ENCODE measurements at regions not wholly inside any gene's neighbourhood (a gene's known extent, or its start where the extent isn't known, plus 50 kb on each side); places are given as distances from the start of the nearest gene placed in this dataset.
"Not testable (repeated sequence)": the region's sequence is repeated elsewhere in the genome, so short reads cannot be mapped to it uniquely, and the experiment has no call there.

- Mint-ChIP-seq H3K27me3 (peaks cover 0 to 6% (median under 1%) of the 10 kb centered on the region in 5 donors), H3K27ac (no peak overlapping the region), H3K4me1 (no peaks in the 10 kb centered on the region), H3K9me3 (peaks cover 7 to 63% (median 31%) of the 10 kb centered on the region in 11 donors), H3K36me3 (peaks cover 0 to 26% (median 16%) of the 10 kb centered on the region in 5 donors), H3K4me3 (no peak overlapping the region)
- Histone ChIP-seq H3K9me3 (ENCODE audit: control insufficient read depth in 2 of 3, low read length in 3 of 3) (peaks cover 0 to 4% (median 0%) of the 10 kb centered on the region in 3 experiments), H3K36me3 (ENCODE audit: control insufficient read depth in 2 of 3, insufficient read depth in 3 of 3, low read length in 3 of 3) (no peaks in the 10 kb centered on the region), H3K27ac (ENCODE audit: low read depth, low read length) (no peak overlapping the region), H3K4me3 (ENCODE audit: low read length) (no peak overlapping the region), H3K4me1 (ENCODE audit: control insufficient read depth in 2 of 2, insufficient read depth in 2 of 2, low read length in 2 of 2) (no peaks in the 10 kb centered on the region), H3K27me3 (ENCODE audit: control insufficient read depth in 2 of 2, insufficient read depth in 2 of 2, low read length in 2 of 2) (no peaks in the 10 kb centered on the region)
- CTCF ChIA-PET: no interaction called here
- intact Hi-C loops (cut with micrococcal nuclease): no loop called here
- POLR2A ChIA-PET: no interaction called here
- DNase-seq (no peak), ATAC-seq (no peak)
Observed at GRCh38 chr2:215633360-215633759, 197.5 kb upstream of the FN1 start.

- ATAC-seq: no peak
- POLR2A ChIA-PET: no interaction called here
- H3K36me3 ChIP-seq (ENCODE audit: control insufficient read depth in 2 of 3, insufficient read depth in 3 of 3, low read length in 3 of 3): no peaks in the 10 kb centered on the region
- Mint-ChIP-seq H3K27ac (no peak overlapping the region), H3K4me1 (no peaks in the 10 kb centered on the region), H3K4me3 (no peak overlapping the region), H3K36me3 (peaks cover 0 to 25% (median 16%) of the 10 kb centered on the region in 5 donors), H3K27me3 (peaks cover 0 to 5% (median 4%) of the 10 kb centered on the region in 5 donors), H3K9me3 (peaks cover 7 to 48% (median 29%) of the 10 kb centered on the region in 11 donors)
- no peak for DNase-seq
- intact Hi-C loops (cut with micrococcal nuclease): no loop called here
- no peaks in the 10 kb centered on the region for H3K27me3 ChIP-seq (ENCODE audit: control insufficient read depth in 2 of 2, insufficient read depth in 2 of 2, low read length in 2 of 2)
- H3K4me3 ChIP-seq (ENCODE audit: low read length): no peak overlapping the region
- no peaks in the 10 kb centered on the region for H3K4me1 ChIP-seq (ENCODE audit: control insufficient read depth in 2 of 2, insufficient read depth in 2 of 2, low read length in 2 of 2)
- peaks cover 0 to 4% (median 0%) of the 10 kb centered on the region in 3 experiments for H3K9me3 ChIP-seq (ENCODE audit: control insufficient read depth in 2 of 3, low read length in 3 of 3)
- no peak overlapping the region for H3K27ac ChIP-seq (ENCODE audit: low read depth, low read length)
- CTCF ChIA-PET: no interaction called here
Observed at GRCh38 chr2:215631696-215632095, 195.8 kb upstream of the FN1 start.

GRCh38 chr2:215630796-215631195 lies 194.9 kb upstream of the FN1 start:
- POLR2A ChIA-PET; H3K9me3 ChIP-seq (ENCODE audit: control insufficient read depth in 2 of 3, low read length in 3 of 3); H3K4me3 ChIP-seq (ENCODE audit: low read length); H3K27ac ChIP-seq (ENCODE audit: low read depth, low read length); H3K27ac Mint-ChIP-seq; H3K4me1 Mint-ChIP-seq; DNase-seq; H3K4me1 ChIP-seq (ENCODE audit: control insufficient read depth in 2 of 2, insufficient read depth in 2 of 2, low read length in 2 of 2); H3K27me3 ChIP-seq (ENCODE audit: control insufficient read depth in 2 of 2, insufficient read depth in 2 of 2, low read length in 2 of 2); H3K27me3 Mint-ChIP-seq; ATAC-seq; H3K36me3 ChIP-seq (ENCODE audit: control insufficient read depth in 2 of 3, insufficient read depth in 3 of 3, low read length in 3 of 3); H3K4me3 Mint-ChIP-seq; intact Hi-C loops (cut with micrococcal nuclease): not testable (repeated sequence)
- H3K36me3 Mint-ChIP-seq: peaks cover 0 to 23% (median 16%) of the 10 kb centered on the region in 5 donors
- peaks cover 7 to 42% (median 24%) of the 10 kb centered on the region in 11 donors for H3K9me3 Mint-ChIP-seq
- CTCF ChIA-PET: interaction anchor here (0.7 kb wide), 1 partner anchor 41 kb away, joined by 3 read pairs; no protein-coding TSS in a partner anchor

- no peak overlapping the region for H3K4me3 ChIP-seq (ENCODE audit: low read length)
- no peaks in the 10 kb centered on the region for H3K36me3 ChIP-seq (ENCODE audit: control insufficient read depth in 2 of 3, insufficient read depth in 3 of 3, low read length in 3 of 3)
- intact Hi-C loops (cut with micrococcal nuclease): no loop called here
- Mint-ChIP-seq H3K27ac (no peak overlapping the region), H3K27me3 (peaks cover 0 to 7% (median 0%) of the 10 kb centered on the region in 5 donors), H3K4me3 (no peak overlapping the region), H3K36me3 (peaks cover 0 to 7% (median 2%) of the 10 kb centered on the region in 5 donors), H3K4me1 (no peaks in the 10 kb centered on the region), H3K9me3 (peaks cover 0 to 19% (median 10%) of the 10 kb centered on the region in 11 donors)
- POLR2A ChIA-PET: no interaction called here
- no peaks in the 10 kb centered on the region for H3K9me3 ChIP-seq (ENCODE audit: control insufficient read depth in 2 of 3, low read length in 3 of 3)
- CTCF ChIA-PET: no interaction called here
- H3K4me1 ChIP-seq (ENCODE audit: control insufficient read depth in 2 of 2, insufficient read depth in 2 of 2, low read length in 2 of 2): no peaks in the 10 kb centered on the region
- no peaks in the 10 kb centered on the region for H3K27me3 ChIP-seq (ENCODE audit: control insufficient read depth in 2 of 2, insufficient read depth in 2 of 2, low read length in 2 of 2)
- DNase-seq (no peak), ATAC-seq (peak; percentile 32)
- H3K27ac ChIP-seq (ENCODE audit: low read depth, low read length): no peak overlapping the region
Observed at GRCh38 chr2:215627771-215628170, 191.9 kb upstream of the FN1 start.

- no peak overlapping the region for H3K27ac ChIP-seq (ENCODE audit: low read depth, low read length)
- H3K4me3 Mint-ChIP-seq: no peak overlapping the region
- ChIA-PET POLR2A (no interaction called here), CTCF (no interaction called here)
- H3K36me3 ChIP-seq (ENCODE audit: control insufficient read depth in 2 of 3, insufficient read depth in 3 of 3, low read length in 3 of 3): no peaks in the 10 kb centered on the region
- H3K4me3 ChIP-seq (ENCODE audit: low read length): no peak overlapping the region
- peaks cover 0 to 13% (median 5%) of the 10 kb centered on the region in 11 donors for H3K9me3 Mint-ChIP-seq
- no peaks in the 10 kb centered on the region for H3K9me3 ChIP-seq (ENCODE audit: control insufficient read depth in 2 of 3, low read length in 3 of 3)
- intact Hi-C loops (cut with micrococcal nuclease): no loop called here
- H3K27ac Mint-ChIP-seq: no peak overlapping the region
- no peak for ATAC-seq
- DNase-seq: no peak
- no peaks in the 10 kb centered on the region for H3K36me3 Mint-ChIP-seq
- peaks cover 0 to 7% (median 3%) of the 10 kb centered on the region in 5 donors for H3K27me3 Mint-ChIP-seq
- no peaks in the 10 kb centered on the region for H3K4me1 Mint-ChIP-seq
- H3K4me1 ChIP-seq (ENCODE audit: control insufficient read depth in 2 of 2, insufficient read depth in 2 of 2, low read length in 2 of 2): no peaks in the 10 kb centered on the region
- no peaks in the 10 kb centered on the region for H3K27me3 ChIP-seq (ENCODE audit: control insufficient read depth in 2 of 2, insufficient read depth in 2 of 2, low read length in 2 of 2)
Observed at GRCh38 chr2:215626812-215627281, 191.0 kb upstream of the FN1 start.

- Mint-ChIP-seq H3K4me1 (no peaks in the 10 kb centered on the region), H3K27me3 (peaks cover 4 to 11% (median 5%) of the 10 kb centered on the region in 5 donors), H3K9me3 (peaks cover 0 to 7% (median 2%) of the 10 kb centered on the region in 11 donors), H3K4me3 (no peak overlapping the region), H3K36me3 (no peaks in the 10 kb centered on the region), H3K27ac (no peak overlapping the region)
- no peaks in the 10 kb centered on the region for H3K27me3 ChIP-seq (ENCODE audit: control insufficient read depth in 2 of 2, insufficient read depth in 2 of 2, low read length in 2 of 2)
- no peak overlapping the region for H3K27ac ChIP-seq (ENCODE audit: low read depth, low read length)
- DNase-seq (no peak), ATAC-seq (no peak)
- H3K4me1 ChIP-seq (ENCODE audit: control insufficient read depth in 2 of 2, insufficient read depth in 2 of 2, low read length in 2 of 2): no peaks in the 10 kb centered on the region
- no peaks in the 10 kb centered on the region for H3K9me3 ChIP-seq (ENCODE audit: control insufficient read depth in 2 of 3, low read length in 3 of 3)
- intact Hi-C loops (cut with micrococcal nuclease): no loop called here
- no peaks in the 10 kb centered on the region for H3K36me3 ChIP-seq (ENCODE audit: control insufficient read depth in 2 of 3, insufficient read depth in 3 of 3, low read length in 3 of 3)
- ChIA-PET CTCF (no interaction called here), POLR2A (no interaction called here)
- no peak overlapping the region for H3K4me3 ChIP-seq (ENCODE audit: low read length)
Observed at GRCh38 chr2:215626063-215626462, 190.2 kb upstream of the FN1 start.

GRCh38 chr2:215625207-215625606 lies 189.3 kb upstream of the FN1 start:
- Histone ChIP-seq H3K9me3 (ENCODE audit: control insufficient read depth in 2 of 3, low read length in 3 of 3) (no peaks in the 10 kb centered on the region), H3K4me1 (ENCODE audit: control insufficient read depth in 2 of 2, insufficient read depth in 2 of 2, low read length in 2 of 2) (no peaks in the 10 kb centered on the region), H3K27me3 (ENCODE audit: control insufficient read depth in 2 of 2, insufficient read depth in 2 of 2, low read length in 2 of 2) (no peaks in the 10 kb centered on the region), H3K4me3 (ENCODE audit: low read length) (no peak overlapping the region), H3K27ac (ENCODE audit: low read depth, low read length) (no peak overlapping the region), H3K36me3 (ENCODE audit: control insufficient read depth in 2 of 3, insufficient read depth in 3 of 3, low read length in 3 of 3) (no peaks in the 10 kb centered on the region)
- Mint-ChIP-seq H3K9me3 (peaks cover 0 to 3% (median 0%) of the 10 kb centered on the region in 11 donors), H3K4me1 (no peaks in the 10 kb centered on the region), H3K4me3 (no peak overlapping the region), H3K36me3 (no peaks in the 10 kb centered on the region), H3K27ac (no peak overlapping the region), H3K27me3 (peaks cover 10 to 16% (median 12%) of the 10 kb centered on the region in 5 donors)
- POLR2A ChIA-PET: no interaction called here
- ATAC-seq (no peak), DNase-seq (no peak)
- intact Hi-C loops (cut with micrococcal nuclease): no loop called here
- CTCF ChIA-PET: no interaction called here

All from naive thymus-derived CD4-positive, alpha-beta T cell (primary cell).